GM10248 (cell line): ENCODE measurements at regions not wholly inside any gene's neighbourhood (a gene's known extent, or its start where the extent isn't known, plus 50 kb on each side); places are given as distances from the start of the nearest gene placed in this dataset.
"Not testable (repeated sequence)": the region's sequence is repeated elsewhere in the genome, so short reads cannot be mapped to it uniquely, and the experiment has no call there.

ENCODE experiments used
- CTCF ChIA-PET: fragments of 300-600 bp; sonication (Branson Sonifier 250); formaldehyde crosslinking; extraction: SDS; loops from one replicate; lab custom pipeline; 2021; ENCODE audit warnings: antibody characterized with exemption; lab: Yijun Ruan, JAX
- POLR2A ChIA-PET: fragments of 350-650 bp; sonication (Branson Sonifier 250); formaldehyde crosslinking; extraction: SDS; loops from one replicate; lab custom pipeline; 2020; ENCODE audit warnings: antibody characterized with exemption; lab: Yijun Ruan, JAX
- DNase-seq: peaks from one replicate; pipeline ENCODE4 v3.0.0; 2012; ENCODE audit errors: extremely low spot score
- CTCF ChIP-seq: IDR thresholded peaks from 2 replicates; pipeline ENCODE4 v1.5.1; 2012; ENCODE audit warnings: mild to moderate bottlenecking, low read depth; ENCODE audit errors: extremely low read depth, missing control alignments, control extremely low read depth

- ChIA-PET CTCF (interaction anchor here (1.2 kb wide), 1 partner anchor 253 kb away, joined by 3 read pairs; no protein-coding TSS in a partner anchor), POLR2A (no interaction called here)
- no peak for TF ChIP-seq CTCF
- DNase-seq = no peak
Measured at GRCh38 chrX:42378857-42379256, 399.1 kb downstream of the PPP1R2C start.

GRCh38 chrX:42375086-42375485 is 402.9 kb downstream of the PPP1R2C start:
- CTCF ChIA-PET = no interaction called here
- no peak for DNase-seq
- TF ChIP-seq CTCF = no peak
- POLR2A ChIA-PET = no interaction called here

- DNase-seq = no peak
- no peak for TF ChIP-seq CTCF
- ChIA-PET POLR2A (no interaction called here), CTCF (no interaction called here)
Measured at GRCh38 chrX:42366181-42366580, 411.8 kb downstream of the PPP1R2C start.

GRCh38 chrX:42362219-42362618 is 415.7 kb downstream of the PPP1R2C start:
- ChIA-PET POLR2A (no interaction called here), CTCF (no interaction called here)
- no peak for TF ChIP-seq CTCF
- DNase-seq = no peak

- POLR2A ChIA-PET, DNase-seq, CTCF ChIA-PET: not testable (repeated sequence)
Measured at GRCh38 chrX:42342981-42343380, 419.6 kb upstream of the CASK start.
